H1 (cell line): ENCODE measurements at regions not wholly inside any gene's neighbourhood (a gene's known extent, or its start where the extent isn't known, plus 50 kb on each side); places are given as distances from the start of the nearest gene placed in this dataset.

Experiments
- MAFK ChIP-seq: IDR thresholded peaks from 2 replicates; pipeline ENCODE4 v1.6.1; 2012; ENCODE audit warnings: low read depth, mild to moderate bottlenecking, improper control_type of control experiment, low read length
- TF ChIP-seq, protein P1 (sequence below): IDR thresholded peaks from 2 replicates; pipeline ENCODE4 v1.6.1; 2011; ENCODE audit warnings: low read length, improper control_type of control experiment
- TF ChIP-seq, protein P2 (sequence below): IDR thresholded peaks from 2 replicates; pipeline ENCODE4 v1.6.1; 2011; ENCODE audit warnings: low read depth, mild to moderate bottlenecking, low read length; ENCODE audit not compliant: insufficient read depth

DNA sequence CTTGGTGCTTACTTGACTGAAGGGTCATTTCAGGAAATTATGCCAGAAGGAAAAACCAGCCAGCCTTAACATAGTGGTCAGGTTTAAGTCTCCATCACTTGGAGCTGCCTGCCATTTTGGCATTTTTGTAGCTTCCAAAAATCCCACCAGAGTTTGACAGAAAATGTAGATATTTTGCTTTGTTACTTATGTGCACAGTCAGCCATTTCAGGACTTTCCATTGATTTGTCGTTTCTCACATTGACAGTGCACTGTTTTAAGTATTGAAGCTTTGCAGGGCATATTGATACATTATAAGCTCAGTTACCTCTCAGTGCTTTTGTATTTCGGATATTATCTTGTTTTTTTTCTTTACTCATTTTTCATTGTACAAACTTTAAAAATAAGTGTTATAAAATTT, 89.0 kb upstream of the ANKRD34C start (continued):
- TF ChIP-seq, protein P1, sequence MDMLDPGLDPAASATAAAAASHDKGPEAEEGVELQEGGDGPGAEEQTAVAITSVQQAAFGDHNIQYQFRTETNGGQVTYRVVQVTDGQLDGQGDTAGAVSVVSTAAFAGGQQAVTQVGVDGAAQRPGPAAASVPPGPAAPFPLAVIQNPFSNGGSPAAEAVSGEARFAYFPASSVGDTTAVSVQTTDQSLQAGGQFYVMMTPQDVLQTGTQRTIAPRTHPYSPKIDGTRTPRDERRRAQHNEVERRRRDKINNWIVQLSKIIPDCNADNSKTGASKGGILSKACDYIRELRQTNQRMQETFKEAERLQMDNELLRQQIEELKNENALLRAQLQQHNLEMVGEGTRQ = no peak
- TF ChIP-seq, protein P2, sequence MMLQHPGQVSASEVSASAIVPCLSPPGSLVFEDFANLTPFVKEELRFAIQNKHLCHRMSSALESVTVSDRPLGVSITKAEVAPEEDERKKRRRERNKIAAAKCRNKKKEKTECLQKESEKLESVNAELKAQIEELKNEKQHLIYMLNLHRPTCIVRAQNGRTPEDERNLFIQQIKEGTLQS = no peak
- no peak; the same call in 1 of the 2 replicates for TF ChIP-seq MAFK
